BJ (cell line): ENCODE measurements at regions not wholly inside any gene's neighbourhood (a gene's known extent, or its start where the extent isn't known, plus 50 kb on each side); places are given as distances from the start of the nearest gene placed in this dataset.

Source experiments
- CTCF ChIA-PET: fragments of 350-600 bp; formaldehyde crosslinking; extraction: SDS; loops from one replicate; lab custom pipeline; 2021; ENCODE audit warnings: antibody characterized with exemption, inconsistent platforms; lab: Yijun Ruan, JAX
- POLR2A ChIA-PET: fragments of 300-600 bp; sonication (Branson Sonifier 250); formaldehyde crosslinking; extraction: SDS; loops from one replicate; lab custom pipeline; 2021; ENCODE audit warnings: antibody characterized with exemption; lab: Charles Lee
- DNase-seq: peaks from one replicate; pipeline ENCODE4 v3.0.0-alpha.2; 2011; ENCODE audit warnings: low read depth
- H3K27me3 ChIP-seq: 2 replicates; pipeline ENCODE4 v1.6.0; 2011; ENCODE audit warnings: low read length; ENCODE audit not compliant: control insufficient read depth, insufficient read depth
- H3K36me3 ChIP-seq: 2 replicates; pipeline ENCODE4 v1.5.1; 2011; ENCODE audit warnings: low read length; ENCODE audit not compliant: control insufficient read depth, insufficient read depth
- H3K4me3 ChIP-seq: 2 replicates; pipeline ENCODE4 v1.5.1; 2011; ENCODE audit warnings: low read depth, mild to moderate bottlenecking, control low read depth, low read length
- CTCF ChIP-seq: IDR thresholded peaks from 2 replicates; pipeline ENCODE4 v1.5.1; 2011; ENCODE audit warnings: low read depth, mild to moderate bottlenecking, control low read depth, inconsistent platforms, low read length, moderate library complexity; ENCODE audit not compliant: insufficient read depth

- no peak for TF ChIP-seq CTCF
- no peak for DNase-seq
- H3K36me3 ChIP-seq, result no peaks in the 10 kb centered on the region
- H3K4me3 ChIP-seq, result no peak overlapping the region
- CTCF ChIA-PET, result no interaction called here
- no peaks in the 10 kb centered on the region for H3K27me3 ChIP-seq
- POLR2A ChIA-PET, result no interaction called here
These were observed 174.3 kb upstream of the ID4 start for GRCh38 chr6:19662911-19663310.

GRCh38 chr6:19663479-19663878 lies 173.7 kb upstream of the ID4 start:
- no peak overlapping the region for H3K4me3 ChIP-seq
- POLR2A ChIA-PET, result no interaction called here
- no peak for TF ChIP-seq CTCF
- DNase-seq, result no peak
- H3K27me3 ChIP-seq, result no peaks in the 10 kb centered on the region
- no peaks in the 10 kb centered on the region for H3K36me3 ChIP-seq
- CTCF ChIA-PET, result no interaction called here

- TF ChIP-seq CTCF, result no peak
- H3K36me3 ChIP-seq, result no peaks in the 10 kb centered on the region
- ChIA-PET CTCF (interaction anchor here (0.6 to 0.8 kb wide), 2 partner anchors 14 to 628 kb away, joined by 3 read pairs; no protein-coding TSS in a partner anchor), POLR2A (no interaction called here)
- H3K27me3 ChIP-seq, result no peaks in the 10 kb centered on the region
- DNase-seq, result no peak
- no peak overlapping the region for H3K4me3 ChIP-seq
These were observed 173.1 kb upstream of the ID4 start for GRCh38 chr6:19664050-19664449.

- DNase-seq, result no peak
- Histone ChIP-seq H3K36me3 (no peaks in the 10 kb centered on the region), H3K4me3 (no peak overlapping the region), H3K27me3 (no peaks in the 10 kb centered on the region)
- ChIA-PET POLR2A (no interaction called here), CTCF (no interaction called here)
- TF ChIP-seq CTCF, result no peak
These were observed 172.1 kb upstream of the ID4 start for GRCh38 chr6:19664878-19665612.

- H3K36me3 ChIP-seq, result no peaks in the 10 kb centered on the region
- ChIA-PET POLR2A (no interaction called here), CTCF (no interaction called here)
- H3K4me3 ChIP-seq, result no peak overlapping the region
- no peak for TF ChIP-seq CTCF
- DNase-seq, result no peak
- no peaks in the 10 kb centered on the region for H3K27me3 ChIP-seq
These were observed 171.6 kb upstream of the ID4 start for GRCh38 chr6:19665613-19665909.
